K562 (cell line): ENCODE measurements at regions not wholly inside any gene's neighbourhood (a gene's known extent, or its start where the extent isn't known, plus 50 kb on each side); places are given as distances from the start of the nearest gene placed in this dataset.

ENCODE experiments used
- ATAC-seq: fragments of 200-7000 bp; cut with Tn5 transposase; 3 replicates; pipeline ENCODE4 v1.9.1; 2020; ENCODE audit warnings: moderate library complexity
- BruUV-seq: library from RNA; stranded (reverse); fragments of 400-500 nt; replicated peaks from 2 replicates; lab custom pipeline; 2021; lab: Mats Ljungman, UMichigan
- CTCF ChIA-PET: fragments of 300-600 bp; formaldehyde crosslinking; extraction: SDS; loops from one replicate; lab custom pipeline; 2021; ENCODE audit warnings: low intra/inter-chr PET ratio; lab: Yijun Ruan, JAX
- POLR2A ChIA-PET: fragments of 300-600, 350-650 bp; sonication (Branson Sonifier 250); formaldehyde crosslinking; extraction: SDS; loops from one replicate; lab custom pipeline; 2021; ENCODE audit warnings: antibody characterized with exemption, inconsistent platforms; lab: Yijun Ruan, JAX
- DNase-seq, 4 experiments: peaks; one replicate each; pipeline versions ENCODE4 v3.0.0 to v3.0.0-alpha.2; 2011 to 2018; ENCODE audit warnings: low spot score in 3 of 4, mixed read lengths in 3 of 4; ENCODE audit errors: extremely low read depth in 1 of 4
- FAIRE-seq: peaks from 2 replicates; lab custom pipeline; 2011; peaks lifted over from hg19 to GRCh38; lab: Jason Lieb, UNC
- H2AFZ ChIP-seq: 2 replicates; pipeline ENCODE4 v1.6.0; 2011; ENCODE audit warnings: low read depth, low read length, control low read depth, inconsistent platforms
- H3K27ac ChIP-seq: fragments of 200-600 bp; 3 replicates; pipeline ENCODE4 v1.8.0; 2011; ENCODE audit warnings: low read depth, mild to moderate bottlenecking, control low read depth, inconsistent platforms, low read length, moderate library complexity, mixed read lengths; ENCODE audit errors: extremely low read depth
- H3K27me3 ChIP-seq, 2 experiments: fragments of 300-600 bp in 1 of 2; 2 replicates in 1 of 2; 3 replicates in 1 of 2; pipeline versions ENCODE4 v1.6.0 to v1.8.0; 2011; ENCODE audit warnings: inconsistent platforms in 2 of 2, low read length in 2 of 2, mild to moderate bottlenecking in 1 of 2, mixed read lengths in 1 of 2, moderate library complexity in 1 of 2; ENCODE audit not compliant: control insufficient read depth in 2 of 2, insufficient read depth in 2 of 2
- H3K36me3 ChIP-seq: fragments of 300-600 bp; 3 replicates; pipeline ENCODE4 v1.8.0; 2011; ENCODE audit warnings: mild to moderate bottlenecking, low read length, inconsistent platforms; ENCODE audit not compliant: control insufficient read depth, insufficient read depth
- H3K4me1 ChIP-seq, 2 experiments: fragments of 200-600 bp in 1 of 2; replicated peaks in 1 of 2; 2 replicates in 1 of 2; 3 replicates in 1 of 2; pipeline versions ENCODE4 v1.5.1 to v1.8.0; 2011; ENCODE audit warnings: inconsistent platforms in 2 of 2, low read length in 2 of 2, mild to moderate bottlenecking in 1 of 2, mixed read lengths in 1 of 2, moderate library complexity in 1 of 2; ENCODE audit not compliant: control insufficient read depth in 2 of 2, insufficient read depth in 2 of 2
- H3K4me2 ChIP-seq: 2 replicates; pipeline ENCODE4 v1.6.1; 2011; ENCODE audit warnings: low read length, control low read depth, inconsistent platforms, mixed read lengths; ENCODE audit not compliant: insufficient read depth
- H3K4me3 ChIP-seq: fragments of 200-600 bp; sonication (generic), shearing (Covaris generic); 2 replicates; pipeline ENCODE4 v1.5.1; 2016; ENCODE audit warnings: control low read depth, inconsistent platforms
- H3K79me2 ChIP-seq: fragments of 200-600 bp; 3 replicates; pipeline ENCODE4 v1.8.0; 2011; ENCODE audit warnings: low read length, inconsistent platforms; ENCODE audit not compliant: control insufficient read depth, insufficient read depth
- H3K9ac ChIP-seq, 2 experiments: 2 replicates each; pipeline versions ENCODE4 v1.6.0 to v1.6.1; 2011; ENCODE audit warnings: low read depth in 2 of 2, low read length in 2 of 2, control low read depth in 1 of 2, inconsistent platforms in 1 of 2, mild to moderate bottlenecking in 1 of 2, mixed read lengths in 1 of 2; ENCODE audit not compliant: insufficient read depth in 1 of 2
- H3K9me1 ChIP-seq: one replicate; pipeline ENCODE4 v1.6.0; 2011; ENCODE audit warnings: inconsistent platforms, mild to moderate bottlenecking, low read length, moderate library complexity; ENCODE audit not compliant: control insufficient read depth, insufficient read depth
- H3K9me3 ChIP-seq: replicated peaks from 2 replicates; pipeline ENCODE4 v1.5.1; 2011; ENCODE audit warnings: low read depth, low read length, inconsistent platforms; ENCODE audit not compliant: control insufficient read depth, insufficient read depth
- H4K20me1 ChIP-seq: replicated peaks from 2 replicates; pipeline ENCODE4 v1.6.1; 2011; ENCODE audit warnings: low read length, inconsistent platforms, mixed read lengths; ENCODE audit not compliant: control insufficient read depth, insufficient read depth
- JUND ChIP-seq, 2 experiments: IDR thresholded peaks; 2 replicates in 1 of 2; 3 replicates in 1 of 2; pipeline ENCODE4 v1.6.1; 2011; ENCODE audit warnings: borderline replicate concordance in 2 of 2, low read depth in 2 of 2, low read length in 2 of 2, improper control_type of control experiment in 1 of 2, missing biosample characterization in 1 of 2, missing genetic modification characterization in 1 of 2, missing genetic modification reagents in 1 of 2
- POLR2H ChIP-seq: IDR thresholded peaks from 2 replicates; pipeline ENCODE4 v1.6.1; 2016; ENCODE audit warnings: missing genetic modification characterization, low read depth, mild to moderate bottlenecking, control low read depth, missing compliant biosample characterization, moderate library complexity
- ZFP30 ChIP-seq: fragments of 250-450 bp; sonication (Bioruptor Pico); IDR thresholded peaks from 2 replicates; pipeline ENCODE4 v1.8.0; 2022; ENCODE audit warnings: moderate library complexity, mild to moderate bottlenecking, inconsistent platforms, borderline replicate concordance
- ZNF76 ChIP-seq: fragments of 250-450 bp; sonication (Bioruptor Pico); IDR thresholded peaks from 2 replicates; pipeline ENCODE4 v1.4.0; 2020; ENCODE audit warnings: mild to moderate bottlenecking, moderate library complexity, borderline replicate concordance
- WGBS: fragments of 100-300 bp; shearing (Covaris generic); methylation state at CpG from one replicate; pipeline ENCODE4 v1.1.6; 2016; ENCODE audit warnings: low coverage, mixed read lengths; ENCODE audit not compliant: insufficient coverage; ENCODE audit errors: missing lambda C conversion rate; 5-methylcytosine and 5-hydroxymethylcytosine counted together
- in situ Hi-C: fragments of 300-500 bp; cut with MboI; formaldehyde crosslinking; loops from 4 replicates; pipeline ENCODE4 v1.15.0; 2018; ENCODE audit warnings: inconsistent platforms, mixed read lengths
- intact Hi-C: fragments of 100-400 bp; cut with micrococcal nuclease; formaldehyde crosslinking; loops from 2 replicates; pipeline ENCODE4 v1.14.2; 2022
- TF ChIP-seq, protein P1 (sequence below): fragments of 450-650 bp; formaldehyde crosslinking; IDR thresholded peaks from 2 replicates; pipeline ENCODE4 v1.4.0; 2020; ENCODE audit warnings: mild to moderate bottlenecking, mixed read lengths
- TF ChIP-seq, protein P2 (sequence below): fragments of 450-650 bp; IDR thresholded peaks from 2 replicates; pipeline ENCODE4 v1.6.1; 2018; ENCODE audit warnings: mild to moderate bottlenecking, low read depth; ENCODE audit not compliant: partially characterized antibody
- TF ChIP-seq, protein P3 (sequence below): sonication (generic); formaldehyde crosslinking; IDR thresholded peaks from 2 replicates; pipeline ENCODE4 v1.8.0; 2022; ENCODE audit warnings: mild to moderate bottlenecking, missing genetic modification reagents

DNA sequence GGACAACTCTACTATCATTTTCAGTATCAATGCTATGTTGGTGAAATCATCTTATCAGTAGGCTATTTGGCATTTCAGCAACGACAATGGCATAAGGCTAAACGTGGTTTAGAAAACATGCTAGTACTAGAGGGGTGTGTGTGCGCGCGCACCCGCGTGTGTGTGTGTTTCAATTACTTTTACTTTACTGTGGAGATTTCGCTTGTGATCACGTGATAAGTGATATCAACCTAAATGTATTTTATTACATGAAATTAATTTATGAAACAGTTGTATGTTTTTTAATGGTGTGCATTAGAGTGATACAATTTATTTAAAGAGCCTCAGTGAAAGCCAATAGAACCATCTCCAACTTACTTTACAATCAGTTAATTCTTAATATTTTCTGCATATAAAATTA lies 587.9 kb upstream of the ITGA1 start:
- BruUV-seq: no TSS peak
- Histone ChIP-seq H4K20me1 (no peaks in the 10 kb centered on the region), H3K27me3 (no peaks in the 10 kb centered on the region), H3K9me3 (no peaks in the 10 kb centered on the region; the same call in 1 of the 2 replicates), H3K9me1 (no peaks in the 10 kb centered on the region), H3K36me3 (no peaks in the 10 kb centered on the region), H3K27ac (no peak overlapping the region), H2AFZ (no peak overlapping the region), H3K9ac (no peak overlapping the region), H3K4me3 (no peak overlapping the region), H3K4me1 (no peaks in the 10 kb centered on the region), H3K79me2 (no peaks in the 10 kb centered on the region), H3K4me2 (no peak overlapping the region)
- TF ChIP-seq, protein P1, sequence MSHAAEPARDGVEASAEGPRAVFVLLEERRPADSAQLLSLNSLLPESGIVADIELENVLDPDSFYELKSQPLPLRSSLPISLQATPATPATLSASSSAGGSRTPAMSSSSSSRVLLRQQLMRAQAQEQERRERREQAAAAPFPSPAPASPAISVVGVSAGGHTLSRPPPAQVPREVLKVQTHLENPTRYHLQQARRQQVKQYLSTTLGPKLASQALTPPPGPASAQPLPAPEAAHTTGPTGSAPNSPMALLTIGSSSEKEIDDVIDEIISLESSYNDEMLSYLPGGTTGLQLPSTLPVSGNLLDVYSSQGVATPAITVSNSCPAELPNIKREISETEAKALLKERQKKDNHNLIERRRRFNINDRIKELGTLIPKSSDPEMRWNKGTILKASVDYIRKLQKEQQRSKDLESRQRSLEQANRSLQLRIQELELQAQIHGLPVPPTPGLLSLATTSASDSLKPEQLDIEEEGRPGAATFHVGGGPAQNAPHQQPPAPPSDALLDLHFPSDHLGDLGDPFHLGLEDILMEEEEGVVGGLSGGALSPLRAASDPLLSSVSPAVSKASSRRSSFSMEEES: peak; percentile 79
- no peak for TF ChIP-seq ZFP30
- in situ Hi-C loops: no loop called here
- WGBS: 7% methylated on average over 9 of the region's 9 CpGs
- CTCF ChIA-PET: no interaction called here
- ATAC-seq (no peak), FAIRE-seq (no peak), DNase-seq (no peak)
- POLR2A ChIA-PET: no interaction called here
- intact Hi-C loops: no loop called here

DNA sequence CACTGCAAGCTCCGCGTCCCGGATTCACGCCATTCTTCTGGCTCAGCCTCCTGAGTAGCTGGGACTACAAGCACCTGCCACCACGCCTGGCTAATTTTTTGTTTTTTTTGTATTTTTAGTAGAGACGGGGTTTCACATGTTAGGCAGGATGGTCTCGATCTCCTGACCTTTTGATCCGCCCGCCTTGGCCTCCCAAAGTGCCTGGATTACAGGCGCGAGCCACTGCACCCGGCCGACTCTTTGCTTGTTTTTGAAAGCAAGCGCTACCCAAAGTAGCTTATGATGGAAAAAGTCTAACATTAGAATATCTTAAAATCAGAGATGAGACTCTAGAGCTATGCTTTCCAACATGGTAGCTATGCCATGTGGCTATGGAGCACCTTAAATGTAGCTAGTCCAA lies 585.5 kb upstream of the ITGA1 start:
- no TSS peak for BruUV-seq
- TF ChIP-seq, protein P2, sequence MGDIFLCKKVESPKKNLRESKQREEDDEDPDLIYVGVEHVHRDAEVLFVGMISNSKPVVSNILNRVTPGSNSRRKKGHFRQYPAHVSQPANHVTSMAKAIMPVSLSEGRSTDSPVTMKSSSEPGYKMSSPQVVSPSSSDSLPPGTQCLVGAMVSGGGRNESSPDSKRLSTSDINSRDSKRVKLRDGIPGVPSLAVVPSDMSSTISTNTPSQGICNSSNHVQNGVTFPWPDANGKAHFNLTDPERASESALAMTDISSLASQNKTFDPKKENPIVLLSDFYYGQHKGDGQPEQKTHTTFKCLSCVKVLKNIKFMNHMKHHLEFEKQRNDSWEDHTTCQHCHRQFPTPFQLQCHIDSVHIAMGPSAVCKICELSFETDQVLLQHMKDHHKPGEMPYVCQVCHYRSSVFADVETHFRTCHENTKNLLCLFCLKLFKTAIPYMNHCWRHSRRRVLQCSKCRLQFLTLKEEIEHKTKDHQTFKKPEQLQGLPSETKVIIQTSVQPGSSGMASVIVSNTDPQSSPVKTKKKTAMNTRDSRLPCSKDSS: no peak
- TF ChIP-seq ZNF76 (CRISPR knock-in tag): no peak
- no peak for TF ChIP-seq POLR2H (tag)
- no peak for TF ChIP-seq JUND (IDR thresholded peaks at IDR 0.05; ENCODE audit: borderline replicate concordance, low read depth, low read length)
- no peak for TF ChIP-seq JUND (tag; IDR thresholded peaks at IDR 0.05; ENCODE audit: borderline replicate concordance, low read depth, low read length)
- TF ChIP-seq, protein P3, sequence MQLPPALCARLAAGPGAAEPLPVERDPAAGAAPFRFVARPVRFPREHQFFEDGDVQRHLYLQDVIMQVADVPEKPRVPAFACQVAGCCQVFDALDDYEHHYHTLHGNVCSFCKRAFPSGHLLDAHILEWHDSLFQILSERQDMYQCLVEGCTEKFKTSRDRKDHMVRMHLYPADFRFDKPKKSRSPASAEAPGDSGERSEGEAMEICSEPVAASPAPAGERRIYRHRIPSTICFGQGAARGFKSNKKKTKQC: no peak
- in situ Hi-C loops (no loop called here), intact Hi-C loops (no loop called here)
- Histone ChIP-seq H3K9me3 (no peaks in the 10 kb centered on the region), H2AFZ (no peak overlapping the region), H3K79me2 (no peaks in the 10 kb centered on the region), H3K27ac (no peak overlapping the region), H3K27me3 (no peaks in the 10 kb centered on the region), H3K4me2 (no peak overlapping the region), H3K36me3 (no peaks in the 10 kb centered on the region), H3K9me1 (no peaks in the 10 kb centered on the region), H3K4me3 (no peak overlapping the region), H3K4me1 (no peaks in the 10 kb centered on the region), H4K20me1 (no peaks in the 10 kb centered on the region), H3K9ac (no peak overlapping the region)
- FAIRE-seq: no peak
- ChIA-PET CTCF (no interaction called here), POLR2A (no interaction called here)
- no peak for DNase-seq
- no peak for ATAC-seq
- 3% methylated on average over 12 of the region's 14 CpGs for WGBS
